LHCN-M2 (cell line): ENCODE measurements at regions not wholly inside any gene's neighbourhood (a gene's known extent, or its start where the extent isn't known, plus 50 kb on each side); places are given as distances from the start of the nearest gene placed in this dataset.

Source experiments
- DNase-seq: peaks from one replicate; pipeline ENCODE4 v3.0.0-alpha.2; 2012; ENCODE audit warnings: low read depth

GRCh38 chr13:34542321-34542720, 399.7 kb upstream of the NBEA start:
- DNase-seq, result no peak

- no peak for DNase-seq
Observed at GRCh38 chr13:34543836-34544235, 398.2 kb upstream of the NBEA start.

DNA sequence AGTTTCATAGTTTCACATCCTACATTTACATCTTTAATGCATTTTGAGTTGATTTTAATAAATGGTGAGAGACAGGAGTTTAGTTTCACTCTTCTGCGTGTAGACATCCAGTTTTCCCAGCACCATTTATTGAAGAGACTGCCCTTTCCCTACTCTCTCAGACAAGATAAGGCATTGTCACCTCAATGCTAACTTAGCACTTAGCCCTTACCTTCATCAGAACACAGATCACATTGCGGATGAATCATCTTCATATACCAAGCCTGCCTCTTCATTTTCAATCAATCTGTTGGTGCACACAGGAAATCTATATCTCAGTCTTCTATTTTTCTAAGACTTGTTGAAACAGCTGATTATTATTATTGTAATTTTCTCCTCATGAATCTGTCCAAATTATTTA, 396.6 kb upstream of the NBEA start:
- DNase-seq, result no peak

GRCh38 chr13:34546344-34547250, 395.5 kb upstream of the NBEA start:
- DNase-seq, result no peak

DNA sequence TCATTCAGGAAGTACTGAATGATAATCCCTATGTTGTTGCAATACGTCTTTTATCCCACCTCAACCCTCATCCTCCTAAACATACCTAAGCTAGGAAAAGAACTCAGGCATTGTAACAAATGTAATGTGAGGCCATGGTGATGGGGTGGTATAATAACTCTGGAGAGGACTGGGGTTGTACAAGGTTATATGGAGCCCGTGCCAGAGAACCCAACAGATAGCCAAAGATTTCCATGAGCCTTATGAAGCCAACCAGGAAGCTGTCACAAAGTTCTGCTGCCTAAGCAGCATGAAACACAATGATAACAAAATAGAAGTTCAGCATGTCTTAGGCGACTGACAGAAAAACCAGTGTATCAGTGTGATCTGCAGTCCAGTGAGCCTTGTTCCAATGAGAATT, 394.1 kb upstream of the NBEA start:
- DNase-seq, result no peak

DNA sequence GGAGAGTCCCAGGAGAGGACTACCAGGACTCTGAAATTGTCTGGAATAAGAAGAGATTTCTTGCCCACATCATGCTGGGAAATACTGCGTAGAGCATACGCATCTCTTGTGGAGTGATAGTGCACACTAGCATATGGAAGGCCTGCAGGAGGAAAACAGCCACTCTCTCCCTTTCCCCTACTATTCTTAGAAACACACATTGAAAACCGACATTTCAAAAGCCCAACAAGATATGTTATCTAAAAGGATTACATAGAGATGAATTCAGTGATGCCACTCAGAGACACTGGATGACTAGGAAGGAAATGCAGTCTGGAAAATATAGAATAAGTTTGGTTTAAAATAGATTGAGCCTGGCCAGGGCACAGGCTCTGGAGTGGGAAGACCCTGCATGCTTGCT, 388.7 kb upstream of the NBEA start:
- no peak for DNase-seq

GRCh38 chr13:34555988-34556387, 386.1 kb upstream of the NBEA start:
- DNase-seq, result no peak

DNA sequence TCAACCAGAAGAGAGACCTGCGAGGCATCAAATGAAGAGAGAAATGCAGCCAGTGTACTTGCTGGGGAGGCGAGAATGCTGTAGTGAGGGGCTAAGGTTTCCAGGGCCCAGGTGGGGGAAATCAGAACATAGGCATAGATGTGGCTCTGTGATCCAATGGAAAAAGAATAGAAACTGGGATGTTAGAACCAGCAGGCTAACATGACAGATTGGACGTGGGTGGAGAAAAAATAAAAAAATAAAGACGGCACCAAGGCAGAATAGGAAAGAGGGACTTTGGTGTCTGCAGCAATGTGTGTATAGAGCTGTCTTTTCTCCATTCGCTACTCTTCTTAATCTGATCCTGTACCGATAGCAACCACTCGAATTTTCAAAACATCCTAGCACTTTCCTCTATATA, 381.0 kb upstream of the NBEA start:
- DNase-seq, result no peak

DNA sequence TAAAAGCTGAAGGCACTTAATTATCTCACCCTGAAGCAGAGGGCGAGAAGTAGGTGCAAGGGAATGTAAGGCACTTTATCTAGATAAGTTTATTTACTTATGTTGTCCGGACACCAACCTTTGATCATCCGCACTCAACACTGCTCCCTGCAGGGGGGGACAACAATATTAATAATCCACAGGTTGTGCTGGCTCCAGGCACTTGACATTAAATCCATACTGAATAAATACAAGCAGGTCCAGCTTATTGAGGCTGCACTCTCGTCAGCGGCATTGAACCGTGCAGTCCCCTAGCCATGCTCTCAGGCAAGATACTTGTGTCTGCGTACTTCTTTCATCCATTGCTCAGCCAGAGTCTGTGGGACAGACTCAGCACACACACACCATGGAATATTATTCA, 374.5 kb upstream of the NBEA start:
- DNase-seq, result no peak

- no peak for DNase-seq
Observed at GRCh38 chr13:34570698-34571353, 371.2 kb upstream of the NBEA start.

- no peak for DNase-seq
Observed at GRCh38 chr13:34571716-34572115, 370.4 kb upstream of the NBEA start.

- peak; percentile 31 for DNase-seq
Observed at GRCh38 chr13:34577051-34577450, 365.0 kb upstream of the NBEA start.

- DNase-seq, result peak; percentile 29
Observed at GRCh38 chr13:34578471-34578870, 363.6 kb upstream of the NBEA start.

GRCh38 chr13:34578917-34579316, 363.2 kb upstream of the NBEA start:
- no peak for DNase-seq

GRCh38 chr13:34583181-34583580, 358.9 kb upstream of the NBEA start:
- DNase-seq, result no peak

DNA sequence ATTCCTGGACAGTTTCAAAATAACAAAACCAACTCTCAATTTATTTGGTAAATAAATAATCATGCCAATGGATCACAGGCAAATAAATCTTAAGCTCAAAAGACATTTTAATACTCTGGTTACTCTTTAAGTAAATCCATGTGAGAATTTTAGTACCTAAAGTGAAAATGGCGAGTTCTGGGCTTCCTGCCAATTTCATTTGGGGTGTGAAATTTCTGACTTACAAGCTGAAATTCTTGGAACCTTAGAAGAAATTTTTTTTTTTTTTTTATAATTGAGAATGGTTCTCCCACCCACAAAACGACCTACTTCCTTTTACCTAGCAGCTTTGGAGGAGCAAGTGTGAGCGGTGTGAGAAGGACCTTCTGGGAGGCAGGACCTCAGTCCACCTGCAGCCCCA, 354.5 kb upstream of the NBEA start:
- DNase-seq, result no peak

DNA sequence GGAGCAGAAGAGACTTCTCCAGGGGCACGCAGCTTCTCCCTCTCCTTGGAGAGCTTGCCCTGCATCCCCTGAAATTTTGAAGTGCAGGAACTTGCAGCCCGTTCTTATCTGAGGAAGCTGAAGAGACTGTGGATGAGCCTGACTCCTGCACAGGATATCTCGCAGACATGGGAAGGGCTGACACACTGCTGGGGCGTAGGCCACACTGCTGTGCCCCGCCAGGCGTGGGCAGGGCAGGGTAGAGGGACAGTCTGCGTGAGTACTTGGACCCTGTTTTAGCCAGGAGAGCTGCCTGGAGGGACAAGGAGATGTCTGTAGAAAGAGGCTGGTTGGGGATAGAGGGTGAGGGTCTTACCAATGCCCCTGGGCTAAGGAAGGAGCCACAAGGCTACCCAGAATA, 353.7 kb upstream of the NBEA start:
- no peak for DNase-seq

DNA sequence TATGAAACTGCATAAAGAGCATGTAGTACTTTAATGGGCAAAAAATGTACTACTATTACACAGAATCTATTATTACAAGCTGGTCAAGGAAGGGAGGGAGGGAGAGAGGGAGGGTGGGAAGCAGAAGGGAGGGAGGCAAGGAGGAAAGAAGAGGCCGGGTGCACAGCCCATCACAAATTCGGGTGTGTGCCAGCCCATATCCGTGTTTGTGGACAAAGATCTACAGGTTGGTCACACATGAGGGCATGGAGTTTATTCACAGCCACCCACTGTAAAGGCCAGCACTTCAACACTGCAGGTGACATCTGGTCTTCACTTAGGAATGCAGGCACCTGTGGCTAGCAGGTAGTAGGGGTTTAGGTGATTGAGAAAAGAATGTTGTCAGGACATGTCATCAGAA, 352.5 kb upstream of the NBEA start:
- no peak for DNase-seq

DNA sequence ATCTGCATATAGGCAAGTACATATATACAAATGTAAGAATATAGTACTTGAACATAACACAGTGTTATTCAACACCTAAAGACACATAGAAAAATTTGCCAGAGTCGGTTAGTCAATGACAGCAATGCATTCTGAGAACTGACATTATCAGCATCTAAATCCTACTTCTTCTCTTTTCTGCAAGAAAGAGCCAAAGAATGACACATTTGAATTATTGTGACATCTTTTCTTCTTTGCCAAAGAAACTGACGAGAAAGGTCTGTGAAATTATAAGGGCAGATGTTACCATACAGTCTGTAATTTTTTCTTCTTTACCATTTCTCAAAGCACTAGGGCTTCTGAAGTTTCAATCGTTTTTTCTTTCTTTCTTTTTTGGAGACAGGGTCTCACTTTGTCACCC, 350.9 kb upstream of the NBEA start:
- no peak for DNase-seq

- DNase-seq, result no peak
Observed at GRCh38 chr13:34591900-34592529, 350.1 kb upstream of the NBEA start.

- DNase-seq, result no peak
Observed at GRCh38 chr13:34593658-34594057, 348.4 kb upstream of the NBEA start.

DNA sequence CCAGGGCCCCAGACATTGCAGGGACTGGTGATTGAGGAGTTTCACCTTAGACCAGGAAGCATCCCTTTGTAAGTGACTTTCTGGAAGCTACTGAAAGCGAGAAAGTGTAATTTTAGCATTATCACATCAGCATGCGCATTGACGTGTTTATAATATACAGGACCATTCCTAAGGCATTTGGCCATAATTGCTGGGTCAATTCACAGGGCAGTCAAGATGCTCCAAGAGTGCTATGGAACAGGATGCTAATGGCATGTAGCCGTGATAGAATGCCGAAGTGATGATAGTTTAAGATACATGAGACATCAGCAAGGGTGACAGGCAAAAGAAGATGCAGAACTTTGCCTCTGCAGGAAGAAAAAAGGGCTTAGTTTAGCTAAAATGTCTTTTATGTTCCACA, 347.6 kb upstream of the NBEA start:
- no peak for DNase-seq

DNA sequence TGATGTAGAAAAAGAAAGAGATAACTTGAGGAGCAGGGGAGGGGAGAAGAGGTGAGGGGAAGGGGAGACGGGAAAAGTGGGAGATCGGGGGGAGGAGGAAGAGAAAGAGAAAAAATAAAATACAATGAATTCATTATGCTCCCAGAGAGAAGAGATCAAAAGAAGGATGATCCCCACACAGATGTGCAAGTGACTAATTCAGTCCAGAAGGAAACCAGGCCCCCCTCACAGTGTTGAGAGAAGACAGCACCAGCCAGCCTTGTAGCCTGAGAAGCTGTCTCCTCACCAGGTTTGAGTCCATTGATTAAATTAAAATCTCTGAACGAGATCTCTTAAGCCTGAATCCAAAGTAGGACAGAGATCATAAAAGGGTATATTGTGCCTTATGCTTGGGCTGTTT, 333.7 kb upstream of the NBEA start:
- no peak for DNase-seq
